Upper lobe of left lung (tissue), 6 donors: ENCODE measurements at regions not wholly inside any gene's neighbourhood (a gene's known extent, or its start where the extent isn't known, plus 50 kb on each side); places are given as distances from the start of the nearest gene placed in this dataset.

Source experiments
- ATAC-seq, 2 donors: fragments of 200-7000 bp; cut with Tn5 transposase; one replicate each; pipeline ENCODE4 v1.9.1; 2022; ENCODE audit warnings: mild to moderate bottlenecking in 2 of 2, moderate library complexity in 2 of 2; ENCODE audit not compliant: low FRiP score in 2 of 2
- DNase-seq, 2 donors: peaks; one replicate each; pipeline ENCODE4 v3.0.0-alpha.2; 2019 to 2020
- H3K27ac ChIP-seq, 4 donors: fragments of 200-600 bp; sonication (generic); one replicate each; pipeline ENCODE4 v1.5.1; 2016 to 2019
- H3K27me3 ChIP-seq, 4 donors: fragments of 200-600 bp; sonication (generic); one replicate each; pipeline ENCODE4 v1.5.1; 2017 to 2019
- H3K36me3 ChIP-seq, 4 donors: fragments of 200-600 bp; sonication (generic); one replicate each; pipeline ENCODE4 v1.5.1; 2016 to 2019
- H3K4me1 ChIP-seq, 4 donors: fragments of 200-600 bp; sonication (generic); one replicate each; pipeline ENCODE4 v1.5.1; 2018 to 2019
- H3K4me3 ChIP-seq, 4 donors: fragments of 200-600 bp; sonication (generic); one replicate each; pipeline ENCODE4 v1.5.1; 2017 to 2019; ENCODE audit warnings: mild to moderate bottlenecking in 2 of 4, moderate library complexity in 1 of 4
- H3K9me3 ChIP-seq, 4 donors: fragments of 200-600 bp; sonication (generic); one replicate each; pipeline ENCODE4 v1.5.1; 2018 to 2019
- EP300 ChIP-seq, 4 donors: sonication (generic); formaldehyde crosslinking; IDR thresholded peaks; one replicate each; pipeline ENCODE4 v1.5.1; 2017; ENCODE audit warnings: antibody characterized with exemption in 4 of 4, control low read depth in 2 of 4
- POLR2A ChIP-seq, 4 donors: fragments of 450-650 bp; IDR thresholded peaks; one replicate each; pipeline ENCODE4 v1.5.1; 2016 to 2017; ENCODE audit warnings: antibody characterized with exemption in 4 of 4, mild to moderate bottlenecking in 2 of 4
- POLR2AphosphoS5 ChIP-seq, 2 donors: sonication (generic); formaldehyde crosslinking; IDR thresholded peaks; one replicate each; pipeline ENCODE4 v1.5.1; 2017; ENCODE audit warnings: antibody characterized with exemption in 2 of 2
- WGBS, 2 donors: methylation state at CpG; one replicate each; pipeline ENCODE4 v1.1.5; 2017 to 2018; 5-methylcytosine and 5-hydroxymethylcytosine counted together
- TF ChIP-seq, protein P1 (sequence below), 6 experiments: fragments of 450-650 bp in 4 of 6; fragments of 200-600 bp in 2 of 6; sonication (generic) in 2 of 6; IDR thresholded peaks; one replicate each; pipeline ENCODE4 v1.5.1; 2016 to 2019; ENCODE audit warnings: antibody characterized with exemption in 6 of 6
- donor health status: DM: no; HTN: no; CAD: no; lungs with moderate emphysema.
- donor health status: DM: no; HTN: yes; CAD: no; lungs with severe emphysema.

DNA sequence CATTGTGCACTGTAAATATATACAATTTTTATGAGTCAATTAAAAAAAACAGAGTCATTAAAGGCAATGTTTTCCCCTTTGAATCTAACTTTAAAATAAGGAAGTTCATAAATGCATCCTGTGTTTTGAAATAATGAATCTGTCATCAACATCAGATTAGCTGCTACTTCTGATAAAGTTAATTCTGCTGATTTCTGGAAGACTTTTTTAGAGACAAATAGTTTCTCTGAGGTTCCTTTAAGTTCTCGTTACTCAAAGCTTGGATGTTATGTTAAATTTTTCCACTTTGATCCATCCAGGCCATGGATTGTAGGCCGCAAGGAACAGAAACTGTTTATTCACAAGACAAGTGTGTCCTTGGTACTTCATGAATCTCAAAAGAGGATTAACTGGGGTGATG lies 115.5 kb downstream of the CARTPT start:
- no peak for DNase-seq

DNA sequence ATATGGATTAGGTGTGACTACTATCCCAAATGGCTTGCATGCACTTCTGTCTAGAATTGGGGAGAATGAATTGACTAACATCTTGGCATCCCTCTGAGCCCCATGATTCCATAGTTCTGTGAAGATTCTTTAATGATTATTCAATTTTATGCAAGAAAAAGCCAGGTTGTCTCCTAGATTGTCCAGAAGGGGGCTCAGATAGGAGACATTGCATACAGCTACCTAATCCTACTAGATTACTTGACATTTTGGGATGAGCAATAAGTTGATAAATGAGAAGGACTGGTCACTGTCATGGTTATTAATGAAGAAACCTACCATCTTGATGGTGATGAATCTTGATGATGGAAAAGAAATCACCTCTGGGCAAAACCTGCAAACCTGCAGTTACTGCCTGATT lies 117.0 kb downstream of the CARTPT start:
- no peaks in the 10 kb centered on the region for H3K4me1 ChIP-seq
- no peaks in the 10 kb centered on the region for H3K27me3 ChIP-seq
- no peak for ATAC-seq
- TF ChIP-seq, protein P1, sequence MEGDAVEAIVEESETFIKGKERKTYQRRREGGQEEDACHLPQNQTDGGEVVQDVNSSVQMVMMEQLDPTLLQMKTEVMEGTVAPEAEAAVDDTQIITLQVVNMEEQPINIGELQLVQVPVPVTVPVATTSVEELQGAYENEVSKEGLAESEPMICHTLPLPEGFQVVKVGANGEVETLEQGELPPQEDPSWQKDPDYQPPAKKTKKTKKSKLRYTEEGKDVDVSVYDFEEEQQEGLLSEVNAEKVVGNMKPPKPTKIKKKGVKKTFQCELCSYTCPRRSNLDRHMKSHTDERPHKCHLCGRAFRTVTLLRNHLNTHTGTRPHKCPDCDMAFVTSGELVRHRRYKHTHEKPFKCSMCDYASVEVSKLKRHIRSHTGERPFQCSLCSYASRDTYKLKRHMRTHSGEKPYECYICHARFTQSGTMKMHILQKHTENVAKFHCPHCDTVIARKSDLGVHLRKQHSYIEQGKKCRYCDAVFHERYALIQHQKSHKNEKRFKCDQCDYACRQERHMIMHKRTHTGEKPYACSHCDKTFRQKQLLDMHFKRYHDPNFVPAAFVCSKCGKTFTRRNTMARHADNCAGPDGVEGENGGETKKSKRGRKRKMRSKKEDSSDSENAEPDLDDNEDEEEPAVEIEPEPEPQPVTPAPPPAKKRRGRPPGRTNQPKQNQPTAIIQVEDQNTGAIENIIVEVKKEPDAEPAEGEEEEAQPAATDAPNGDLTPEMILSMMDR (IDR thresholded peaks at IDR 0.05): no peak
- TF ChIP-seq POLR2A (IDR thresholded peaks at IDR 0.05) (no peak), POLR2AphosphoS5 (IDR thresholded peaks at IDR 0.05) (no peak), EP300 (IDR thresholded peaks at IDR 0.05) (no peak)
- H3K36me3 ChIP-seq: no peaks in the 10 kb centered on the region
- peaks cover 0 to 2% (median 0%) of the 10 kb centered on the region in 4 donors for H3K9me3 ChIP-seq
- H3K27ac ChIP-seq: no peak overlapping the region
- DNase-seq: no peak
- no peak overlapping the region for H3K4me3 ChIP-seq

More for the DNA sequence above, 115.5 kb downstream of the CARTPT start:
- ATAC-seq: no peak
- TF ChIP-seq POLR2A (IDR thresholded peaks at IDR 0.05): no peak
- Histone ChIP-seq H3K4me3 (no peak overlapping the region), H3K27ac (no peak overlapping the region), H3K36me3 (no peaks in the 10 kb centered on the region), H3K4me1 (peaks cover 0 to 7% (median 3%) of the 10 kb centered on the region in 4 donors), H3K9me3 (no peaks in the 10 kb centered on the region), H3K27me3 (no peaks in the 10 kb centered on the region)
- WGBS, 2 donors: 64% methylated on average over 2 of the region's 2 CpGs

DNA sequence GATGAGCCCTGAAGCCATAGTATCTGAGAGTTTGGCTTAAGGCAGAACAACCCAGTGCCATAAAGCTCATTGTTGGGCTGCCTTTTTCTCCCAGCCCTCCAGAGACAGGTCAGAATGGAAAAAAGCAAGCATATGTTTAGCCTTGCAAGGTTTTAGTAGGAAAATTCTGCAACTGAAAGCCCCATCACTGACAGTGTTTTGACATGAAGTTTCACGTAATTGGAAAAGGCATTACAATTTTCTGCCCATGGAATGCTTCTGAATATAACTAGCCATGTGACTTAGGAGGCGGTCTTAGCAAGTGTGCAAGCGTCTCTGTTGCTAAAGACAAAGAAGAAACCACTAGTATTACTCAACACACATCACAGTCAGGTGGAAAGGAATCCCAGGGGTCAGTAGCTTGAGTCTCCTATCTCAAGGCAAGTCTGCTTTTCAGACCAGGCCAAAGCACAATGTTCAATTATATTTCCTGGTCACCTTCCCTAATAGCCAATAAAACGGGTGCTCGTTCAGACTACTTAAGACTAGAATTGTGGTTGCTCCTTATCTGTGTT lies 117.6 kb downstream of the CARTPT start:
- no peak for ATAC-seq
- 64 to 79% methylated on average over 5 of the region's 5 CpGs for WGBS, 2 donors
- H3K36me3 ChIP-seq: no peaks in the 10 kb centered on the region
- TF ChIP-seq, protein P1 (IDR thresholded peaks at IDR 0.05): no peak
- no peak for TF ChIP-seq EP300 (IDR thresholded peaks at IDR 0.05)
- no peak for TF ChIP-seq POLR2AphosphoS5 (IDR thresholded peaks at IDR 0.05)
- TF ChIP-seq POLR2A (IDR thresholded peaks at IDR 0.05): no peak
- no peak for DNase-seq
- no peak overlapping the region for H3K4me3 ChIP-seq
- H3K4me1 ChIP-seq: no peaks in the 10 kb centered on the region
- H3K9me3 ChIP-seq: peaks cover 0 to 5% (median 0%) of the 10 kb centered on the region in 4 donors
- no peak overlapping the region for H3K27ac ChIP-seq
- no peaks in the 10 kb centered on the region for H3K27me3 ChIP-seq

DNA sequence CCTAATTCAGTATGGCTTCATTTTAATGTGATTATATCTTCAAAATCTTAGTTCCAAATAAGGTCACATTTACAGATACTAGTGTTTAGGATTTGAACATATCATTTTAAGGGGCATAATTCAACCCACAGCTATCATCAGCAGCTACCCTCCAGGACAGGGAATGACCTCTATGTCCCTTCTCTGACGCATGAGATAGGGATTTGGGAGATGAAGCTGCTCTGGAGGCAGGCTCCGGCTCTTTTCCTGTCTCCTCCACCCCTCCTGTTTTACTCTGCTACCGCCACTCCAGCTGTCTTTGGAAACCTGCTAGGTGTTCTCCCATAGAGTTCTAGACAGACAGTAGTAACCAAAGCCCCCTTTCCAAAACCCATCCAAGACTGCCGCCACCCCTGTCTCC lies 119.2 kb downstream of the CARTPT start:
- DNase-seq (no peak), ATAC-seq (no peak)
- H3K27me3 ChIP-seq: no peaks in the 10 kb centered on the region
- 87 to 94% methylated on average over 4 of the region's 4 CpGs for WGBS, 2 donors
- no peak overlapping the region for H3K4me3 ChIP-seq
- H3K27ac ChIP-seq: no peak overlapping the region
- peaks cover 0 to 5% (median 0%) of the 10 kb centered on the region in 4 donors for H3K9me3 ChIP-seq
- no peaks in the 10 kb centered on the region for H3K4me1 ChIP-seq
- no peaks in the 10 kb centered on the region for H3K36me3 ChIP-seq
- TF ChIP-seq POLR2A (IDR thresholded peaks at IDR 0.05): no peak
- TF ChIP-seq POLR2AphosphoS5 (IDR thresholded peaks at IDR 0.05): no peak

DNA sequence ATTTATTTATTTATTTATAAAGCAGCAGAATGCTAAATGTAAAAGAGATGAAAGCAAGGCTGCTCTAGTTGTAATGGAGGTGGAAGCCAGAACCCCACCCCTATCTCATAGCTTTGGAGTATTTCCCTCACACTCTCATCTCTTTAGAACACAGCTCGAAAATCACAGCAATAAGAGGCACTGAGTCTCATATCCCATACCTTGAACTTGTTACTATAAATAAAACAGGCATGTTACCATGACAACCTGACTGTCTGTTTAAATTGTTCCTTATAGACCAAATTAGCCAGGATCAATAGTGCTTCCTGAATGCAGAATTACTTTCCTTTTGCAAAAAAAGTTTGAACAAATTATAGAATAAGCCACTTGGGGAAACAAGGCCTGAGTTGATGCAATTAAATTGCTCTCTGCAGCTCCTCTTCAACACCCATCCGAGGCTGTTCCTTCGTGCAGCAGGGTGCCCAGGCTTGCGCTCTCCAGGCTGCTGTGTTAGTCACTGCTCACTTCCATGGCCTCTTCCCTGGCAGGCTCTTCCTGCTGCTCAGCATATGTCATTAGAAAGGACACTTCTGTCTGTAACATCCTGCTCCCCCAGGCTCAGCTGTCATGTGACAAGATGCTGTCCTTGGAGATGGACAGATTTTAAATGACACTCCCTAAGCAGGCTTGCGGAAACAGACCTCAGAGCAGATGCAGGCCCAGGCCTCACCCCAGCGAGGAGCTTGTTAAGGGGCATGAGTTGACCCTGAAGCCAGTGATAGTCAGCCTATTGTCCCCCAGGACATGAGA lies 120.2 kb downstream of the CARTPT start:
- Histone ChIP-seq H3K27me3 (no peaks in the 10 kb centered on the region), H3K4me1 (no peaks in the 10 kb centered on the region), H3K4me3 (no peak overlapping the region), H3K36me3 (no peaks in the 10 kb centered on the region), H3K9me3 (peaks cover 0 to 5% (median 0%) of the 10 kb centered on the region in 4 donors), H3K27ac (no peak overlapping the region)
- DNase-seq (peak in 1 of 2 donors; percentile 6), ATAC-seq (peak in 1 of 2 donors; percentile 24)
- 76 to 78% methylated on average over 6 of the region's 6 CpGs for WGBS, 2 donors
- no peak for TF ChIP-seq POLR2A (IDR thresholded peaks at IDR 0.05)
- TF ChIP-seq EP300 (IDR thresholded peaks at IDR 0.05): no peak
- TF ChIP-seq POLR2AphosphoS5 (IDR thresholded peaks at IDR 0.05): no peak
- TF ChIP-seq, protein P1 (IDR thresholded peaks at IDR 0.05): no peak
